Stimulated activated CD8-positive, alpha-beta memory T cell treated with anti-CD3 and anti-CD28 coated beads, Interleukin-15, amount 100 ng/mL, for 1 hour (primary cell): ENCODE measurements at regions not wholly inside any gene's neighbourhood (a gene's known extent, or its start where the extent isn't known, plus 50 kb on each side); places are given as distances from the start of the nearest gene placed in this dataset.

Experiments
- DNase-seq: peaks from one replicate; pipeline ENCODE4 v3.0.0-alpha.2; 2020; ENCODE audit warnings: low read depth

DNA sequence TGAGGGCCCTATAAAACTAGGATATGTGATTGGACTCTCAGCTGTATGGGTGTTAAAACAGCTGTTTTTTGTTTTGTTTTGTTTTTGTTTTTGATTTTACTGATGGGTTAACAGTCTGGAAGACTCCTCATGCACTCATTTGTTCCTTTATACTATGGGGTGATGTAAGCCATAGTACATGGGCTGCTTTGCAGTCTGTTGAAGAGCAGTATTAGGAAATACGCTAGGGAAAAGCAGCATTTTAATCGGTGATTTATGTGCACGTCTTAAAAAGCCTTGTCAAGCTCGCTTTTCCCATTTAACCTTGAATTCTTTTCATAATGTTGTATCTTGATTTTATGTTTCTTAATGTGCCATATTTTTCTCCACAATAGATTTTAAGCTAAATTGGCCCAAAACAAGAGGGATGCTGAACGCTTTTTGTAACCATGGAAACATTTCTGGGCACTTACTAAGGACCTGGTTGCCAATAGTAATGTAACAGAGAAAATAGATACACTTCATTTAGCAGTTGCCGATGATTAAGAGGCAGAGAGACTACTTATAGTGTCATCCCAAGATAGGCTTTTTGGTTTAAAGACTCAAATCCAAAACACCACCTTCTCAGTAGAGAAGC is 244.0 kb downstream of the SNAPC1 start:
- DNase-seq = no peak

DNA sequence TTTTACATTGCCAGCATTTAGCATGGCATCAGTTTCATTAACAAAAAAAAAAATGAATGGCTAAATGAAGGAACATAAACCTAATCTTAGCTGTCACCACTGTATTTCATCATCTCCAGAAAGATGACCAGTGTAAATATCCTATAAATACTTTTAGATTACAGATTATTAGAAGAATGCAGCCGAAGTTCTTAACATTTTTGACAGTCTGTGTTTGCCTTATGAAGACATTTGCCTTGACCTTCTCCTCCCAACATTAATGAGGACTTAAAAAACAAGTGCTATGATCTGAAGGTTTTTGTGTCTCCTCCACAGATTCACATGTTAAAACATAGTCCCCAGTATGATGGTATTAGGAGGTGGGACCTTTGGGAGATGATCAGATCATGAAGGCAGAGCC is 253.0 kb downstream of the SNAPC1 start:
- DNase-seq = no peak

GRCh38 chr14:62015945-62016344 is 253.7 kb downstream of the SNAPC1 start:
- no peak for DNase-seq

DNA sequence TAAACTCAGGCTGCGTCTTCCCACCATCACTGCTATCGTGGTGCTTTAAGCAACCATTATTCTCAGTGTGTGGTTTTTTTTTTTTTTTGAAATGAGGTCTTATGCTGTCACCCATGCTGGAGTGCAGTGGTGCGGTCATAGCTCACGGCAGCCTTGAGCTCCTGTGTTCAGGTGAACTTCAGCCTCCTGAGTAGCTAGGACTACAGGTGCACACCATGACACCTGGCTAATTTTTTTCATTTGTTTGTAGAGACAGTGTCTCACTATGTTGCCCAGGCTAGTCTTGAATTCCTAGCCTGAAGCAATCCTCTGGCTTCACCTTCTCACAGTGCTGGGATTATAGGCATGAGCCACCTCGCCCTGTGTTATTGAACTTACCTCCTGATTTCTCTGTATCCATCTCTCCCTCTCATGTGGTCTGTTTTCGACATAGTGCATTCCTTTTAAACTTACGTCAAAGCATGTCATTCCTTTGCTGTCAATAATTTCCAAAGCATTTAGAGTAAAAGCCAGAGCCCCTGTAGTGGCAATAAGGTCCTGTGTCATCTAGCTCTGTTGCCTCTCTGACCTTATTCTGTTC is 255.5 kb downstream of the SNAPC1 start:
- no peak for DNase-seq

- DNase-seq = no peak
These were observed 256.4 kb downstream of the SNAPC1 start for GRCh38 chr14:62018606-62019005.

DNA sequence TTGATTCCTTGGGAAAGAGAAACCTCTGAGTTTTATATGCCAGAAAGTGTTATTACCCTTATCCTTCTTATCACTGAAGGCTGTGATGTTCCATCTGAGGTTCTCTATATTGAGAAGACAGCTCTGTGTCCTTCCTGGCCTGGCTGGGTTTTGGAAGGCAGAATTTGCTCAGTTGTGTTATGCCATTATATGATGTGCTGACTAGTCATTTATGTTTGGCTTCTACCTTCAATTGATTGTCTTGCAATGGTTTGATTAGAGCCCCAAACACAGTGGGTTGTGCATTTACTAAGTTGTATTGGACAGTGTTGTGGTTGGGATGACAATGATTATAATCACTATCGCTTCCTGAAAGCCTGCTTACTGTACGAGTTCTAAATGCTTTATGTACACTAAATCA is 265.7 kb downstream of the SNAPC1 start:
- no peak for DNase-seq

- no peak for DNase-seq
These were observed 267.3 kb downstream of the SNAPC1 start for GRCh38 chr14:62029569-62029924.

- DNase-seq = no peak
These were observed 268.2 kb downstream of the SNAPC1 start for GRCh38 chr14:62030387-62030786.

GRCh38 chr14:62031504-62031903 is 269.3 kb downstream of the SNAPC1 start:
- no peak for DNase-seq

DNA sequence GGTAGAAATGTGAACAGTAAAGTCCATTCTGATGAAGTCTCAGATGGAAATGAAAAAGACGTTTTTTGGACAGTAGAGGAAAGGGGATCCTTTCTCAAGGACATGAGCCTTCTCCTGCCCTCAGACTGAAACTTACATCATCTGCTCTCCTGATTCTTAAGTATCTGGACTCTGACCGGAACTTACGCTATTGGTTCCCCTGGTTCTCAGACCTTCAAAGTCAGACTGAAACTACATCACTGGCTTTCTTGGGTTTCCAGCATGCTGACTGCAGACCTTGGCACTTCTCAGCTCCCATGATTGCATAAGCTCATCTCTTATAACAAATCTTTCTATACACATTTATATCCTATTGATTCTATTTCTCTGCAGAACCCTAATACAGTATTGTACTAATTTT is 291.0 kb downstream of the SNAPC1 start:
- DNase-seq = no peak

- no peak for DNase-seq
These were observed 294.6 kb downstream of the SNAPC1 start for GRCh38 chr14:62056789-62057188.

GRCh38 chr14:62062645-62063044 is 300.4 kb downstream of the SNAPC1 start:
- DNase-seq = no peak

- no peak for DNase-seq
These were observed 302.6 kb downstream of the SNAPC1 start for GRCh38 chr14:62064751-62065323.

- DNase-seq = no peak
These were observed 304.1 kb downstream of the SNAPC1 start for GRCh38 chr14:62066304-62066703.

GRCh38 chr14:62071039-62071438 is 308.8 kb downstream of the SNAPC1 start:
- DNase-seq = no peak

GRCh38 chr14:62076368-62076767 is 314.1 kb downstream of the SNAPC1 start:
- no peak for DNase-seq

GRCh38 chr14:62076825-62077605 is 314.8 kb downstream of the SNAPC1 start:
- no peak for DNase-seq

GRCh38 chr14:62077676-62078261 is 315.5 kb downstream of the SNAPC1 start:
- DNase-seq = no peak

DNA sequence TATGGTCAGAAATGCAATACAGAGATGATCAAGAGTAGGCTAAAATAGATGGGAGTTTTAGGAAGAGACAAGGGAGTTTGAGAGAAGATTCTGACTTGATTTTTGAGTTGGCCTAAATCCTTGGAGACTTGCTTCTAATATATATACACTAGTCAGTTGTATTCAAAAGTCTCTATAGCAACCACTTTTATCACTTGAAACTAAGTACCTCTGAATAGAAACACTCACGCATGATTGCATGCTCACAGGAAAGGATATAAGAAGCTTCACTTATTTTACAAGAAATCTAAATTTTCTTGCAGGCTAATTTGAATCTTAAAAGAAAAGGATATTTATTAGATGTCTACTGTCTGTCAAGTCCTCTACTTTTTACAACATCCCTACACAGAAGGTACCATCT is 316.8 kb downstream of the SNAPC1 start:
- no peak for DNase-seq

GRCh38 chr14:62081012-62081612 is 318.9 kb downstream of the SNAPC1 start:
- no peak for DNase-seq

GRCh38 chr14:62081951-62082350 is 319.7 kb downstream of the SNAPC1 start:
- DNase-seq = no peak

DNA sequence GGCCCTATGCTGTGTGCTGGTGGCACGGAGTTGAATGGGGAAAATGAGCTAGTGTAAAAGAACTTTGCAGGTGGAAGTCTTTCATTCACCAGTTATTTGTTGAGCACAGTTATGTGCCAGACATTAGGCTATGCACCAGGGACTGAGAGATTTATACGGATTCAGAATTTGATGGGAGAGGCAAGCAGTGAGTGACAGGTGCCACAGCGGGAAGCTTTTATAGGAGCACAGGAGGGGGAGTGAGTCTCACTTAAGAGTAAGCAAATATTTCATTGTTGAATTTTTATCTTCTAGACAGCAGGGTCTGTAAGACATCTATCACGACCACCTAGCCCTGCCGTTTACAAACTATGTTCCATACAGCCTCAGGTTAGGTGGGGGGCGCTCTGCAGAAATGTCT is 320.6 kb downstream of the SNAPC1 start:
- DNase-seq = no peak
